Body of pancreas (tissue), 4 donors: ENCODE measurements at regions not wholly inside any gene's neighbourhood (a gene's known extent, or its start where the extent isn't known, plus 50 kb on each side); places are given as distances from the start of the nearest gene placed in this dataset.

Experiments used
- ATAC-seq: fragments of 150-250 bp; one replicate; pipeline ENCODE4 v1.9.1; 2016
- DNase-seq, 4 donors: peaks; one replicate each; pipeline ENCODE4 v3.0.0-alpha.2; 2019
- H3K27ac ChIP-seq, 4 donors: fragments of 200-600 bp; sonication (generic); 1 replicate in 3 of 4; 2 replicates in 1 of 4; pipeline versions ENCODE4 v1.5.1 to v1.6.1; 2016 to 2019; ENCODE audit warnings: mild to moderate bottlenecking in 1 of 4, mixed read lengths in 1 of 4, moderate library complexity in 1 of 4
- H3K27me3 ChIP-seq, 2 donors: fragments of 200-600 bp; sonication (generic); one replicate each; pipeline ENCODE4 v1.6.0; 2016; ENCODE audit warnings: mild to moderate bottlenecking in 1 of 2
- H3K36me3 ChIP-seq, 2 donors: fragments of 200-600 bp; sonication (generic); replicated peaks in 1 of 2; 2 replicates each; pipeline ENCODE4 v1.5.1; 2016; ENCODE audit warnings: low read depth in 2 of 2; ENCODE audit not compliant: insufficient read depth in 1 of 2
- H3K4me1 ChIP-seq: fragments of 200-600 bp; sonication (generic); one replicate; pipeline ENCODE4 v1.6.0; 2016
- H3K4me3 ChIP-seq, 2 donors: fragments of 200-600 bp; sonication (generic); 1 replicate in 1 of 2; 2 replicates in 1 of 2; pipeline ENCODE4 v1.5.1; 2016 to 2019
- H3K9me3 ChIP-seq, 3 donors: fragments of 200-600 bp; sonication (generic); 1 replicate in 2 of 3; 2 replicates in 1 of 3; pipeline ENCODE4 v1.5.1; 2016
- POLR2A ChIP-seq, 3 donors: fragments of 450-650 bp; IDR thresholded peaks; one replicate each; pipeline ENCODE4 v1.6.1; 2016; ENCODE audit warnings: antibody characterized with exemption in 3 of 3, mild to moderate bottlenecking in 2 of 3
- WGBS, 2 donors: methylation state at CpG; one replicate each; pipeline ENCODE4 v1.1.5; 2017; 5-methylcytosine and 5-hydroxymethylcytosine counted together
- intact Hi-C: fragments of 100-400 bp; cut with DNase I; formaldehyde crosslinking; loops from one replicate; pipeline ENCODE4 v1.15.1; 2023
- TF ChIP-seq, protein P1 (sequence below), 7 experiments: fragments of 450-650 bp in 4 of 7; fragments of 200-600 bp in 3 of 7; sonication (generic) in 3 of 7; IDR thresholded peaks; one replicate each; pipeline ENCODE4 v1.5.1; 2016 to 2019; ENCODE audit warnings: antibody characterized with exemption in 7 of 7

DNA sequence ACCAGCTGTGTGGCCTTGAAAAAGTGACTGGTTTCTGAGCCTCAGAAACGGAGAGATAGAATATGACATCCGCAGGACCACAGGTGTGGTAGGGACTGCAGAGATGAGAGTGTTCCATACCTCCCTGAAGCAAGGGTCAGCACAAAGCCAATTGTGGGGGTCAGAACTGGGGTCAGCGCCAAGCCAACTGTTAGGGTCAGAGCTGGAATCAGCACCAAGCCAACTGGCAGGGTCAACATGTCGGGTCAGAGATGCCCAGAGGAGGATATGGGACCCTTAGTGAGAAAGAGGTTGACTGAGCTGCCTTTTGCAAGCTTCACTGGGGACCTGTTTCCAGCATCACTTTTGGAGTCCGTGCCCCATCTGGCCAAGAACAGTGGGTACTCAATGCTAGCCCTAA lies 93.9 kb downstream of the MATN1 start:
- no peaks in the 10 kb centered on the region for H3K27me3 ChIP-seq
- WGBS, 2 donors, result 66 to 81% methylated on average over 5 of the region's 5 CpGs
- DNase-seq, result no peak
- H3K4me3 ChIP-seq, result no peak overlapping the region
- H3K27ac ChIP-seq, result no peak overlapping the region
- intact Hi-C loops, result no loop called here
- H3K36me3 ChIP-seq, result no peaks in the 10 kb centered on the region
- H3K4me1 ChIP-seq, result no peaks in the 10 kb centered on the region
- no peak for ATAC-seq
- H3K9me3 ChIP-seq, result no peaks in the 10 kb centered on the region
- TF ChIP-seq, protein P1, sequence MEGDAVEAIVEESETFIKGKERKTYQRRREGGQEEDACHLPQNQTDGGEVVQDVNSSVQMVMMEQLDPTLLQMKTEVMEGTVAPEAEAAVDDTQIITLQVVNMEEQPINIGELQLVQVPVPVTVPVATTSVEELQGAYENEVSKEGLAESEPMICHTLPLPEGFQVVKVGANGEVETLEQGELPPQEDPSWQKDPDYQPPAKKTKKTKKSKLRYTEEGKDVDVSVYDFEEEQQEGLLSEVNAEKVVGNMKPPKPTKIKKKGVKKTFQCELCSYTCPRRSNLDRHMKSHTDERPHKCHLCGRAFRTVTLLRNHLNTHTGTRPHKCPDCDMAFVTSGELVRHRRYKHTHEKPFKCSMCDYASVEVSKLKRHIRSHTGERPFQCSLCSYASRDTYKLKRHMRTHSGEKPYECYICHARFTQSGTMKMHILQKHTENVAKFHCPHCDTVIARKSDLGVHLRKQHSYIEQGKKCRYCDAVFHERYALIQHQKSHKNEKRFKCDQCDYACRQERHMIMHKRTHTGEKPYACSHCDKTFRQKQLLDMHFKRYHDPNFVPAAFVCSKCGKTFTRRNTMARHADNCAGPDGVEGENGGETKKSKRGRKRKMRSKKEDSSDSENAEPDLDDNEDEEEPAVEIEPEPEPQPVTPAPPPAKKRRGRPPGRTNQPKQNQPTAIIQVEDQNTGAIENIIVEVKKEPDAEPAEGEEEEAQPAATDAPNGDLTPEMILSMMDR (IDR thresholded peaks at IDR 0.05), result no peak
- TF ChIP-seq POLR2A (IDR thresholded peaks at IDR 0.05), result no peak

GRCh38 chr1:30627994-30628393 lies 95.4 kb downstream of the MATN1 start:
- WGBS, 2 donors, result 81 to 100% methylated on average over 1 to 2 of the region's 2 CpGs
- intact Hi-C loops, result no loop called here
- peaks cover 0 to 3% (median 0%) of the 10 kb centered on the region in 3 donors for H3K9me3 ChIP-seq
- DNase-seq (no peak), ATAC-seq (no peak)
- H3K4me3 ChIP-seq, result no peak overlapping the region
- H3K36me3 ChIP-seq, result no peaks in the 10 kb centered on the region
- no peaks in the 10 kb centered on the region for H3K27me3 ChIP-seq
- TF ChIP-seq, protein P1 (IDR thresholded peaks at IDR 0.05), result no peak
- no peak for TF ChIP-seq POLR2A (IDR thresholded peaks at IDR 0.05)
- no peaks in the 10 kb centered on the region for H3K4me1 ChIP-seq
- no peak overlapping the region for H3K27ac ChIP-seq

GRCh38 chr1:30627206-30627605 lies 96.2 kb downstream of the MATN1 start:
- ATAC-seq (no peak), DNase-seq (no peak)
- Histone ChIP-seq H3K36me3 (no peaks in the 10 kb centered on the region), H3K4me1 (no peaks in the 10 kb centered on the region), H3K4me3 (no peak overlapping the region), H3K27me3 (no peaks in the 10 kb centered on the region), H3K27ac (no peak overlapping the region), H3K9me3 (peaks cover 0 to 3% (median 0%) of the 10 kb centered on the region in 3 donors)
- TF ChIP-seq, protein P1 (IDR thresholded peaks at IDR 0.05), result no peak
- TF ChIP-seq POLR2A (IDR thresholded peaks at IDR 0.05), result no peak
- 81 to 89% methylated on average over 1 of the region's 1 CpG for WGBS, 2 donors
- intact Hi-C loops, result no loop called here

- TF ChIP-seq POLR2A (IDR thresholded peaks at IDR 0.05), result no peak
- TF ChIP-seq, protein P1 (IDR thresholded peaks at IDR 0.05), result no peak
- DNase-seq (no peak), ATAC-seq (no peak)
- Histone ChIP-seq H3K27me3 (no peaks in the 10 kb centered on the region), H3K9me3 (peaks cover 0 to 3% (median 0%) of the 10 kb centered on the region in 3 donors), H3K4me3 (no peak overlapping the region), H3K4me1 (no peaks in the 10 kb centered on the region), H3K36me3 (no peaks in the 10 kb centered on the region), H3K27ac (no peak overlapping the region)
- WGBS, 2 donors, result 84 to 91% methylated on average over 1 of the region's 1 CpG
- intact Hi-C loops, result no loop called here
Measured at GRCh38 chr1:30623431-30623830, 100.0 kb downstream of the MATN1 start.

- DNase-seq (no peak), ATAC-seq (no peak)
- H3K4me3 ChIP-seq, result no peak overlapping the region
- peaks cover 0 to 3% (median 0%) of the 10 kb centered on the region in 3 donors for H3K9me3 ChIP-seq
- TF ChIP-seq, protein P1 (IDR thresholded peaks at IDR 0.05), result no peak
- no peak for TF ChIP-seq POLR2A (IDR thresholded peaks at IDR 0.05)
- H3K36me3 ChIP-seq, result no peaks in the 10 kb centered on the region
- no peak overlapping the region for H3K27ac ChIP-seq
- H3K4me1 ChIP-seq, result no peaks in the 10 kb centered on the region
- WGBS, 2 donors, result 70% methylated on average over 4 of the region's 4 CpGs
- H3K27me3 ChIP-seq, result no peaks in the 10 kb centered on the region
- intact Hi-C loops, result no loop called here
Measured at GRCh38 chr1:30619619-30620018, 103.8 kb downstream of the MATN1 start.
